ENCODE measurements at regions not wholly inside any gene's neighbourhood (a gene's known extent, or its start where the extent isn't known, plus 50 kb on each side); places are given as distances from the start of the nearest gene placed in this dataset.

DNA sequence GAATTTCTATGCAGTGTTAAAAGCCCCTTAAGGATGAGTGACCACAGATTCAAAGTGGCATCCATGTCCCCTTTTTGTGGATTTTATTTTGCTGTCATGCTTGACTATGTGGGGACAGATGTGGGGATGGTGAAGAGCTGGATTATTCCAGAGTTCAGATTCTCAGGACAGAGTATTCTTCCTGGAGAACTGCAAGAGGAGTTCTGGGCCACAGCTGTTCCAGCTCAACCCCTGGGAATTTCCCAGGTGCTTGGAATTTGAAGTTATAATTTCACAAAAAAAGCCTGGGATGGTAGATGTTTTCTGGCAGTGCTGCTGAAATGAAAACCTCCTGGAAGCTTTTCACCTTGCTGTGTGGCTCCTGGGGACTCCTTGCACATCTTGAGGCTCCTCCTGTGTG, 671.8 kb upstream of the MARCKS start:
- TF ChIP-seq, protein P1, sequence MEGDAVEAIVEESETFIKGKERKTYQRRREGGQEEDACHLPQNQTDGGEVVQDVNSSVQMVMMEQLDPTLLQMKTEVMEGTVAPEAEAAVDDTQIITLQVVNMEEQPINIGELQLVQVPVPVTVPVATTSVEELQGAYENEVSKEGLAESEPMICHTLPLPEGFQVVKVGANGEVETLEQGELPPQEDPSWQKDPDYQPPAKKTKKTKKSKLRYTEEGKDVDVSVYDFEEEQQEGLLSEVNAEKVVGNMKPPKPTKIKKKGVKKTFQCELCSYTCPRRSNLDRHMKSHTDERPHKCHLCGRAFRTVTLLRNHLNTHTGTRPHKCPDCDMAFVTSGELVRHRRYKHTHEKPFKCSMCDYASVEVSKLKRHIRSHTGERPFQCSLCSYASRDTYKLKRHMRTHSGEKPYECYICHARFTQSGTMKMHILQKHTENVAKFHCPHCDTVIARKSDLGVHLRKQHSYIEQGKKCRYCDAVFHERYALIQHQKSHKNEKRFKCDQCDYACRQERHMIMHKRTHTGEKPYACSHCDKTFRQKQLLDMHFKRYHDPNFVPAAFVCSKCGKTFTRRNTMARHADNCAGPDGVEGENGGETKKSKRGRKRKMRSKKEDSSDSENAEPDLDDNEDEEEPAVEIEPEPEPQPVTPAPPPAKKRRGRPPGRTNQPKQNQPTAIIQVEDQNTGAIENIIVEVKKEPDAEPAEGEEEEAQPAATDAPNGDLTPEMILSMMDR (IDR thresholded peaks at IDR 0.05): no peak
- no peak for TF ChIP-seq POLR2A (IDR thresholded peaks at IDR 0.05)

Data from esophagus squamous epithelium (tissue), 4 donors.